ENCODE measurements at regions not wholly inside any gene's neighbourhood (a gene's known extent, or its start where the extent isn't known, plus 50 kb on each side); places are given as distances from the start of the nearest gene placed in this dataset.

GRCh38 chrX:94775640-94776039, 1101.6 kb downstream of the FAM133A start:
- no peak overlapping the region for H3K27ac Mint-ChIP-seq
- H3K36me3 Mint-ChIP-seq (ENCODE audit: insufficient read depth) = peaks cover 2% of the 10 kb centered on the region
- DNase-seq (ENCODE audit: low spot score, unreplicated experiment) = no peak
- H3K27me3 Mint-ChIP-seq = no peaks in the 10 kb centered on the region
- no peaks in the 10 kb centered on the region for H3K4me1 Mint-ChIP-seq (ENCODE audit: low read depth)
- H3K9me3 Mint-ChIP-seq (ENCODE audit: low read depth) = peaks cover 8% of the 10 kb centered on the region
- no peak for TF ChIP-seq CTCF (IDR thresholded peaks at IDR 0.05; ENCODE audit: unreplicated experiment)
- H3K4me3 Mint-ChIP-seq (ENCODE audit: low read depth) = no peak overlapping the region

- H3K27me3 Mint-ChIP-seq = no peaks in the 10 kb centered on the region
- no peak for DNase-seq (ENCODE audit: low spot score, unreplicated experiment)
- H3K9me3 Mint-ChIP-seq (ENCODE audit: low read depth) = peaks cover 13% of the 10 kb centered on the region
- no peak overlapping the region for H3K4me3 Mint-ChIP-seq (ENCODE audit: low read depth)
- no peaks in the 10 kb centered on the region for H3K36me3 Mint-ChIP-seq (ENCODE audit: insufficient read depth)
- H3K4me1 Mint-ChIP-seq (ENCODE audit: low read depth) = no peaks in the 10 kb centered on the region
- TF ChIP-seq CTCF (IDR thresholded peaks at IDR 0.05; ENCODE audit: unreplicated experiment) = no peak
- no peak overlapping the region for H3K27ac Mint-ChIP-seq
These were observed 1139.5 kb downstream of the FAM133A start for GRCh38 chrX:94813541-94813940.

- Mint-ChIP-seq H3K4me3 (ENCODE audit: low read depth) (no peak overlapping the region), H3K27me3 (no peaks in the 10 kb centered on the region), H3K4me1 (ENCODE audit: low read depth) (no peaks in the 10 kb centered on the region), H3K9me3 (ENCODE audit: low read depth) (peaks cover 13% of the 10 kb centered on the region), H3K36me3 (ENCODE audit: insufficient read depth) (no peaks in the 10 kb centered on the region), H3K27ac (no peak overlapping the region)
- no peak for DNase-seq (ENCODE audit: low spot score, unreplicated experiment)
- no peak for TF ChIP-seq CTCF (IDR thresholded peaks at IDR 0.05; ENCODE audit: unreplicated experiment)
These were observed 1140.2 kb downstream of the FAM133A start for GRCh38 chrX:94814216-94814615.

GRCh38 chrX:94830717-94831116, 1156.7 kb downstream of the FAM133A start:
- Mint-ChIP-seq H3K4me3 (ENCODE audit: low read depth) (no peak overlapping the region), H3K27ac (no peak overlapping the region), H3K9me3 (ENCODE audit: low read depth) (no peaks in the 10 kb centered on the region), H3K4me1 (ENCODE audit: low read depth) (no peaks in the 10 kb centered on the region), H3K27me3 (no peaks in the 10 kb centered on the region), H3K36me3 (ENCODE audit: insufficient read depth) (no peaks in the 10 kb centered on the region)
- DNase-seq (ENCODE audit: low spot score, unreplicated experiment) = no peak
- no peak for TF ChIP-seq CTCF (IDR thresholded peaks at IDR 0.05; ENCODE audit: unreplicated experiment)

- Mint-ChIP-seq H3K4me3 (ENCODE audit: low read depth) (no peak overlapping the region), H3K27me3 (no peaks in the 10 kb centered on the region), H3K9me3 (ENCODE audit: low read depth) (peaks cover under 1% of the 10 kb centered on the region), H3K27ac (no peak overlapping the region), H3K36me3 (ENCODE audit: insufficient read depth) (no peaks in the 10 kb centered on the region), H3K4me1 (ENCODE audit: low read depth) (no peaks in the 10 kb centered on the region)
- peak; percentile 73 for TF ChIP-seq CTCF (IDR thresholded peaks at IDR 0.05; ENCODE audit: unreplicated experiment)
- DNase-seq (ENCODE audit: low spot score, unreplicated experiment) = no peak
These were observed 1157.4 kb downstream of the FAM133A start for GRCh38 chrX:94831364-94831763.
